GM18498 (cell line): ENCODE measurements at regions not wholly inside any gene's neighbourhood (a gene's known extent, or its start where the extent isn't known, plus 50 kb on each side); places are given as distances from the start of the nearest gene placed in this dataset.
"Not testable (repeated sequence)": the region's sequence is repeated elsewhere in the genome, so short reads cannot be mapped to it uniquely, and the experiment has no call there.

Experiments used
- ATAC-seq: cut with Tn5 transposase; IDR thresholded peaks from one replicate; pipeline ENCODE4 v1.9.1; 2021; ENCODE audit warnings: mild to moderate bottlenecking, moderate library complexity; ENCODE audit not compliant: unreplicated experiment

DNA sequence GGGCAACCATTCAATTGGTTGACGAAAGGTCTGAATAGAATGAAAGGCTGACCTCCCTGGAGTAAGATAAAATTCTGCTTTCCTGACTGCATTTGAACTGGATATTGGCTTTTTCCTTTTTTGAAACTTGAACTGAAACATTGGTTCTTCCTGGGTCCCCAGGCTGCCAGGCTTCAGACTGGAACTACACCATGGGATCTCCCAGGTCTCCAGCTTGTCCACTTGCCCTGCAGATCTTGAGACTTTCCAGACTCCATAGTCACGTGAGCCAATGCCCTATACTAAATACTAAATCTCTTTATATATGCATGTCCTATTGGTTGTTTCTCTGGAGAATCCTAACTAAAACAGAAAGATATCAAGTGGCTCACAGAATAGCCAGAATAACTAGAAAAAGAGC lies 118.7 kb upstream of the KRR1 start:
- ATAC-seq: no peak

GRCh38 chr12:75628916-75629315 lies 117.5 kb upstream of the KRR1 start:
- ATAC-seq: no peak

GRCh38 chr12:75628511-75628910 lies 117.1 kb upstream of the KRR1 start:
- ATAC-seq: no peak

GRCh38 chr12:75623631-75624154 lies 112.3 kb upstream of the KRR1 start:
- ATAC-seq: no peak

GRCh38 chr12:75622492-75622891 lies 111.1 kb upstream of the KRR1 start:
- no peak for ATAC-seq

DNA sequence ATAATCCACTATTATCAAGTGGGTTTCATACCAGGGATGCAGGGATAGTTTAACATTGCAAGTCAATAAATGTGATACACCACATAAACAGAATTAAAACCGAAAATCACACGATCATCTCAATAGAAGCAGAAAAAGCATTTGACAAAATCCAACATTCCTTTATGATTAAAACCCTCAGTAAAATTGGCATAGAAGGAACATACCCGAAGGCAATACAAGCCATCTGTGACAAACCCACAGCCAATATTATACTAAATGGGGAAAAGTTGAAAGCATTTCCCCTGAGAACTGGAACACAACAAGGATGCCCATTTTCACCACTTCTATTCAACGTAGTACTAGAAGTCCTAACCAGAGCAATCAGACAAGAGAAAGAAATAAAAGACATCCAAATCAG lies 103.0 kb upstream of the KRR1 start:
- not testable (repeated sequence) for ATAC-seq

DNA sequence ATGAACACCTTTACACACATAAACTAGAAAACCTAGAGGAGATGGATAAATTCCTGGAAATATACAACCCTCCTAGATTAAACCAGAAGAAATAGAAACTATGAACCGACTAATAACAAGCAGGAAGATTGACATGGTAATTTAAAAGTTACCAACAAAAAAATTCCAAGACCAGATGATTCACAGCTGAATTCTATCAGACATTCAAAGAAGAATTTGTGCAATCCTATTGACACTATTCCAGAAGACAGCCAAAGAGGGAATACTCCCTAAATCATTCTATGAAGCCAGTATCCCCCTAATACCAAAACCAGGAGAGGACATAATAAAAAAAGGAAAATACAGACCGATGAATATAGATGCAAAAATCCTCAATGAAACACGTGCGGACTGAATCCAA lies 102.6 kb upstream of the KRR1 start:
- no peak for ATAC-seq

GRCh38 chr12:75611041-75611440 lies 99.6 kb upstream of the KRR1 start:
- no peak for ATAC-seq

DNA sequence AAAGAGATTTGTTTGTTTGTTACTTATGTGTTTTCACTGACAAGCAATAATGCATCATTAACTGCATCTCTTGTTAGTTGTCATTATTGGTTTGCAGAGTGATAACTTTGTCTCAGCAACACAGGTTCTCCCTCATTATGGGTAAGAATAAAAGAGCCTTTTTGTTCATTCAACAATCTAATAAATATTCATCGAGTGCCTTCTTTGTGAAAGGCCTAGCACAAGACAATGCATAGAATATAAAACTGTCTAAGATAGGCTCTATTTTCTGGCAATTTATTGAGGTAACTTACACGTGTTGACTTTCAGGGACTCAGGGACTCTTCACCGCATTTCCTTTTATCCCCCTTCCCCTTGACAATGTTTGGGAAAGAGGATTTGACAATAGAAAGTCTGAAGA lies 95.5 kb upstream of the KRR1 start:
- no peak for ATAC-seq

- no peak for ATAC-seq
These were observed 94.7 kb upstream of the KRR1 start for GRCh38 chr12:75606151-75606550.

DNA sequence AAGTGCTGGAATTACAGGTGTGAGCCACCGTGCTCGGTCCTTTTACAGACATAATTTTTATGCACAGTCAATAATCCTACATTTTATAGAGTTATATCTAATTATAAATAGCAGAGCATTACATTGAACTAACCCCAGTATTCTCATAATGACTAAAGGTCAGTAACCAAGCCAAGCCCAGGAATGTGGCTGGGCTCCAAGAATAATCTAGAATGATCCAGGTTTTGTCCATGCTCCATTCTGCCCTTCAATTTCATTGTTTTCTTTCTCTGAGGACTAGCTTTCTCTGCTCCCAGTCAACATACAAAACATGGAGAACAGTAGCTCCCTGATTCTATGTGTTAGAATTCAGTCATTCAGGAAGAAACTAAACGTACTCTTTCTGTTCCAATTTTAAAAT lies 92.1 kb upstream of the KRR1 start:
- no peak for ATAC-seq

GRCh38 chr12:75602106-75602505 lies 90.7 kb upstream of the KRR1 start:
- ATAC-seq: no peak

- ATAC-seq: no peak
These were observed 88.7 kb upstream of the KRR1 start for GRCh38 chr12:75600146-75600545.

- no peak for ATAC-seq
These were observed 87.7 kb upstream of the KRR1 start for GRCh38 chr12:75599061-75599460.

DNA sequence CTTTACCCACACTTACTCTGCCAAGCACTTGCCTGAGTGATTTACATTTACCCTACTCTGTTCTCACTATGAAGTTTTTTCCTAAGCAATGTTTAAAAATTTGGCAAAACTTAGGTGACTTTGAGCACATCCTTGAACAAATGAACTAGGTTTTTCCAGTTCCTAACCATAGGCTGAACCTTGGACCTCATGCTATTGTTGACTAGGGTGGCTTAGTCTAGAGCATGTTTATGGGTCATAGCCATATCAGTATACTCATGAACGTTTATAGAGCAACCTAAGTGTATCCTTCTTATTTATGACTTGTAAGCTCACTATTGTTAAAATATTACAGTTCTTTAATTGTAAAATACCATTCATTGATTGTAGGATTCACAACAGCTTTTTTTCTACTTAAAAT lies 85.0 kb upstream of the KRR1 start:
- ATAC-seq: no peak

GRCh38 chr12:75592638-75593335 lies 81.4 kb upstream of the KRR1 start:
- no peak for ATAC-seq

DNA sequence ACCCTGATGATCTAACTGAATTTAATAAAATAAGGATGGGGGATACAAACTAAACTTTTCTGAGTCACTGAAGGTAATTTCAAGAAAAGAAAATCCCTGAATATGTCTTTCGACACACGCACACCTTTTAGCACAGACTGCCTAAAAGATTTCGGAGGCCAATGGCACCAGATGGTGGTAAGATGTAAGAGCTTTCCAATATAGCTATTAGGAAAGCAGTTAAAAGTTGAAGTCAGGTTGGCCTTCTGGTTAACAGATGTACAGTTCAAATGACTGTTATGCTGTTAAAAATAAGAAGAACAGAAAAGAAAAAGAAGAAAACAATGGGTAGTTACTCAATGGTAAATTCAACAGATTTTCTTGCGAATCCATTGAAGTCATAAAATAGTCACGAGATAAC lies 80.7 kb upstream of the KRR1 start:
- ATAC-seq: no peak

DNA sequence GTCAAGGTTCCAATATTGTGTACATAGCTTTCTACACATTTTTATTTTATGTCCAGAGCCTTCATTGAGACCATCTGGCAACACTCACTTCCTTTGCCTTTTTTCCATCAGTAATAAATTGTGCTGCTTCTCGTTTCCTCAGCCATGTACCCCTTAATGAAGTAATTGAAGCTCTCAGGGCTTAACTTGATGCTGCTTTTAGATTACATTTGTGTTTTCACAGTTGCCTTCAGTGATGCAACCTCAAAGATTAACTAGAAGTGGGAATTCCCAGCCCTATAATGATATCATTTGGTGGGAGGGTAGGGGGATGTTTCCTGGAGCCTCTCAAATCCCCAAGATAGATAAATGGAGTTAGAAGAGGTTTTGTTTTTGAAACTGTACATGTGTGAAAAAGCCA lies 80.2 kb upstream of the KRR1 start:
- no peak for ATAC-seq

DNA sequence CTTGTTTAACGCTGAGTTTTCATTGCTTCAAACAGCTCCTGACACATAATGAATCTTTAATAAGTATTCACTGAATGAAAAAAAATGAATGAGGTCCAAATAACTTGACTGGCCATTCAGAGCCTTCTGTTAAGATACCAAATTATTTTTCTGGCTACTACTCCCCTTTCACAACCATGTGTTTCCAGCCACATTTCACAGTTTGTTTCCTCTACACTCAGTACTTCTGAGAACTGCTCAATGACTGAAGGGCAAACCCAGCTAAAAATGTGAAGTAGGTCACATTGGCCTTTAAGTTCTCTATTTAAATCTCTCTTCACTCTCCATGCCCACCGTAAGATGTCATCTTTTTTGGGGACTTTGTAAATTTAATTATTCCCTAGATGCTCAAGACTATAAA lies 78.4 kb upstream of the KRR1 start:
- no peak for ATAC-seq

GRCh38 chr12:75587340-75588106 lies 76.1 kb upstream of the KRR1 start:
- ATAC-seq: no peak

DNA sequence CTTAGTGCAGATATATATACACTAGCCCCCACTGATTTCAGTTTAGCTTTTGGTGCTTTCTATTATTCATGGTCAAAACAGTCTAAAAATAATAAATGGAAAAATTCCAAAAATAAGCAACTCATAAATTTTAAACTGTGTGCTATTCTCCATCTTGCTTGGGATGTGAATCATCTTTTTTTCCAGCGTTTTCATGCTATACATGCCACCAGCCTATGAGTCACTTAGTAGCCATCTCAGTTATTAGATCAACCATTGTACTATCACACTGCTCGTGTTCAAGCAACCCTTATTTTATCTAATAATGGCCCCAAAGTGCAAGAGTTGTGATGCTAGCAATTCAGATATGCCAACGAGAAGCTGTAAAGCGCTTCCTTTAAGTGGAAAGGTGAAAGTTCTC lies 73.9 kb upstream of the KRR1 start:
- no peak for ATAC-seq

DNA sequence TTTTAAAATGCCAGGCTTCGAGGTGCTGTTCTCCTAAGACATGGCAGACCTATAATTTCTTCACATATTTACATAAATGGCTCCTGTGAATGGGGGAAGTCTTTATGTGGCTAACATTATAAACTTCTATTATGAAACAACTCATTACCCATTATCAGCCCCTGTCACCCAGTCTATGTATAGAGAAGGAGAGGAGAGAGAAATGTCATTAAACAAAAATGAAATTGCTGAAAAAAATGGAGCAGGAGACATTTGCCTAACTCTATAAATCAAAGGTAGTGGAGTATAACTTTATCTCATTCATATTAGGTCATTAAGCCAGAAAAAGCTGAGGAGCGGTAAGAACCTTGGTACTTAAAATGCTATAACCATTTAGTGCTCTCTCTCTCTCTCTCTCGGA lies 71.9 kb upstream of the KRR1 start:
- ATAC-seq: no peak
